H54 (cell line): ENCODE measurements at regions not wholly inside any gene's neighbourhood (a gene's known extent, or its start where the extent isn't known, plus 50 kb on each side); places are given as distances from the start of the nearest gene placed in this dataset.

ENCODE experiments used
- DNase-seq: peaks from one replicate; pipeline ENCODE4 v3.0.0; 2011; ENCODE audit warnings: low spot score, mixed read lengths; ENCODE audit not compliant: insufficient read length
- FAIRE-seq: peaks from 3 replicates; lab custom pipeline; 2011; peaks lifted over from hg19 to GRCh38; lab: Jason Lieb, UNC
- POLR2A ChIP-seq: IDR thresholded peaks from 2 replicates; pipeline ENCODE4 v1.6.1; 2011; ENCODE audit warnings: low read depth, mild to moderate bottlenecking, low read length

DNA sequence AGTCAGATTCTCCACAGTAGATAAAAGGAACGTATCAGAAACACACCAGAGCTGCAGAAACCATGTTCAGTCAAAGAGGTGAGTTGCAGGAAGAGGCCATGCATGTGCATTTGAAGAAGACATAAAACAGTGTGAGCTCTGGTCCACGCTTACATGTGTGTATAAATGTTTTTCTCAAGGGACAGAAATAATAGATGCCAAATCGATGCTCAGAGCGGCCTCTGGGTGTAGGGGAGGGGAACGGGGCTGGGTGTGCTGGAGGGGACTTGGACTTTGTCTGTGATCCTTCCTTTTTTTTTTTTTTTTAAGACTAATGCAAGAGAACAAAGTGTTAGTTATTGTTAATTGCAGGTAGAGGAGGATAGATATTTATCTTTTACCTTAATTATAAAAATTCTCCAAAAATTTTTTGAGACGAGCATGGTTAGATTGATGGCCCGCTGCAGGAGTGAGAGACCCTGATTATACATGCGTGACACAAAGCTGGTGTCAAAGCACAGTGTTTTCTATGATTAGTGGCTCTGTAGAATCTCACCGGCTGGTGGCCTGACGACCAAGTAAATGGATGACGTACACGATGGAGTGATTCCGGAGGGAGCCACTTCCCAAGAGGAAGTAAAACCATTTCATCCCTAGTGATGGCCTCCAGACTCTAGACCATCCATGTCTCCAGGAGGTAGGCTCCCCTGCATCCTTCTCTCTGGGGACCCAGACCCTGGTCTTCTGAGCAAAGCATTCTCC is 240.2 kb downstream of the ENGASE start:
- no peak for TF ChIP-seq POLR2A
- FAIRE-seq (no peak), DNase-seq (no peak)

DNA sequence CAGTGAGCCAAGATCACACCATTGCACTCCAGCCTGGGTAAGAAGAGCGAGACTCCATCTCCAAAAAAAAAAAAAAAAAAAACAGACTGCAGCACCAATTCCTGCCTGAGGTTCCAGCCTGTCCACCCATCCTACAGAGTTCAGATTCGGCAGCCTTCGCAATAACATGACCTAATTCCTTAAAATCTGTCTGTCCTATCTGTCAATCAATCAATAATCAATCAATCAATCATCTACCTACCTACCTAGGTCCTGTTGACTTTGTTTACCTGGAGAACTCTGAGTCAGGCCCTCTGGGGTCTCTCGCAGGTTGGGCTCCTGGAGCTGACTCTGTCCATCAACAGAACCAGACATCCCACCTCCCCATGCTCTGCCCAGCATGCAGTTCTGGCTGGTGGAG is 236.7 kb downstream of the ENGASE start:
- FAIRE-seq (no peak), DNase-seq (no peak)
- TF ChIP-seq POLR2A, result no peak

DNA sequence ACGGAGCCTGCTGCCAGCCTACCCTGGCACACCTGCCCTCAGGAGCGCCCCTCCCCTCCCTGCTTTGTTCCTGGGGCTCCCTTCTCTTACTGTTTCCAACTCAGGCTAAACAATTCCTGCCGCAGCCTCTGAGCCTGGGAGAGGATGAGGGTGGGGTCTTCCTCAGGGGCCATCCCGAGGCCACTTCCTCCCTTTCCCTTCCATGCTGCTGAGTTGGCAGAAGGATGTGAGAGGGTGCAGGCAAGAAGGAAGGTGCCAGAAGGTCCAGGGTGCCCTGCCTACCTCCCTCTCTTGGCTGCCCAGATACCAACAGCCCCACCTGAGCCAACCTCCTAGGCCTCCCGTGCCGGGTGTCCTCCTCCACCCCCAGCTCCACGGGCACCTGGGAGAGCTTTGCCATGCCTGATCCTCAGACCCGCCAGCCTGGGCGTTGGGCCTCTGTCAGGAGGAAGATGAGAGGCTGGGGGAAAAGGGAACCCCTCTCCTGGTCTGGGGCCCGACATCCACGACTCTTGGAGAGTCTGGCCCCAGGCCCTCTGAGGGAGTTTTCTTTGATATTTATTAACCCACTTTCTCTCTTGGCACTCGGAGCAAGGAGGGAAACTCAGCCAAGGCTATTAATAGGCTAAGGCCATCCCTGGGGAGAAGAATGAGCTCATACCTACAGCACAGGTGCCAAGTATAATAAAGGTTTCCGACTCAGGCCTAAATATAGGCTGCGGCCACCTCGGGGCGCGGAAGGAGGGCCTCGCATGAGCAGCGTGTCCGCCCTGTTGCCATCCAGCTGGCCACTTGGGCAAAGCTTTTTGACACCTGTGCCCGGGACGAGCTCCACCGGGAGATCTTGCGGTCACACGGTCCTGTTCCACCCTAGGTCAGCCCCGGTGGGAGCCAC is 232.0 kb downstream of the ENGASE start:
- DNase-seq (no peak), FAIRE-seq (no peak)
- TF ChIP-seq POLR2A, result no peak

DNA sequence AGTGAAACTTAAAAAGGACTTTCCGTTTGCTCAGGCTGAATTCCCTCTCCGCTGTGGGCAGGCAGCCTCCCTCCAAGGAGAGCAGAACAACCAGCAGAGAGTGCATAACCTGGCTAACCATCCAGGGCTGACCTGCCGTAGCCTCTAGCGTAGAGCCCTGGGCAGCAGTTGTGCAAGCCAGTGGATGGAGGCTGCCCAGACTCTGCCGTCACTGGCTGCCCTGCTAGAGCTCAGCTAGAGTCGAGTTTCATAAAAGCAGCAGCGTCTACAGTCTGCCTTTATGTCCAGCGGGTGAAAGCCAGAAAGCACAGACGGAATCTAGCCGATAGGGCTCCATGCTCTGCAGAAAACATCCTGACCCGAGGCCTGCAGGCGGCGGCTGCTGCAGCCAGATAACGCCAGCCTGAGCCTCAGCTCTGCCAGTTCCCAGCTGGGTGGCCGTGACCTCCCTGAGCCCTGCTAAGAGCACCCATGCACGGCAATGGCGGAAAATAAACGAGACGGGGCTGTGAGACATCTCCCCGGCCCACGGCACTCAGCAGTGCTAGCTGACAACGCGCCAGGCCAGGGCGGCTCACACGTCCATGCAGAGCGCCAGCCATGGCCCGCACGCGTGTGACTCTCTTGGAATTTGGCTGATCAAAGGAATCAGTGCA is 231.3 kb downstream of the ENGASE start:
- TF ChIP-seq POLR2A, result no peak
- no peak for FAIRE-seq
- DNase-seq, result no peak

DNA sequence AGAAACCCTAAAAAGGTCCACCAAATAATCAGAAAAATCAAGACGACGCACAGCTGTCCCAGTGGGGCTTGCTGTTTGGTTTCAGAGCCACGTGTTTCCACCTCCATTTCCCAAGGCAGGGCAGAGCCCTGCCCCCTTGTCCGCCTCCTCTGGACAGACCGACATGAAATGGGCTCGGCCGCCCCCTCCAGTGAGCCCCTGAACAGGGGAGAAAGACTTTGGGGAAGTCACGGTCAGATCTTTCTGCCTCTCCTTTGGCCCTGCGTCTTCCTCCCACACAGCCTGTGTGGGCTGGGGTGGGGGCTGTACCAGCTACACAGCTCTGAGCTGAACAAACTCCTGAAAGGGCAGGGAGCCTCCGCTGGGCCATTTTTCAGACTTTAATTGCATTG is 230.7 kb downstream of the ENGASE start:
- FAIRE-seq (no peak), DNase-seq (no peak)
- no peak for TF ChIP-seq POLR2A

DNA sequence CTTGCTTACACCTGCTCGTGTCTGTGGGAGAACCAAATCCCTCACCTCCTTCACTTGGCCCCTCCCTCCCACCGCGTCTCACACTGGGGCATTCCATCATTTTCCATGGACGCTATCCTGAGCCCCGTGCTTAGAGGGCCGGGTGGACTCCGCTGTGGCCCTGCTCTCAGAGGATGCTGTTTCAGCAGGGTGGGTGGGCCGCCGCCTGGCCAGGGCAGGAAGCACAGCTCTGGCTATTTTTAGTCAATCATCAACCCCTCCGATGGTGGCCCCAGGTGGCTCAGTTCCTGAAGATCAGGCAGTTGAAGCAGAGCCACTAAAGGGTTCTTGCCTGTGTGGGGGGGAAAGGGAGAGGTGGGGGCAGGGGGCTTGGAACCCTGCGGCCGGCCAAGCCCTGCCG is 230.3 kb downstream of the ENGASE start:
- no peak for TF ChIP-seq POLR2A
- FAIRE-seq (no peak), DNase-seq (no peak)

DNA sequence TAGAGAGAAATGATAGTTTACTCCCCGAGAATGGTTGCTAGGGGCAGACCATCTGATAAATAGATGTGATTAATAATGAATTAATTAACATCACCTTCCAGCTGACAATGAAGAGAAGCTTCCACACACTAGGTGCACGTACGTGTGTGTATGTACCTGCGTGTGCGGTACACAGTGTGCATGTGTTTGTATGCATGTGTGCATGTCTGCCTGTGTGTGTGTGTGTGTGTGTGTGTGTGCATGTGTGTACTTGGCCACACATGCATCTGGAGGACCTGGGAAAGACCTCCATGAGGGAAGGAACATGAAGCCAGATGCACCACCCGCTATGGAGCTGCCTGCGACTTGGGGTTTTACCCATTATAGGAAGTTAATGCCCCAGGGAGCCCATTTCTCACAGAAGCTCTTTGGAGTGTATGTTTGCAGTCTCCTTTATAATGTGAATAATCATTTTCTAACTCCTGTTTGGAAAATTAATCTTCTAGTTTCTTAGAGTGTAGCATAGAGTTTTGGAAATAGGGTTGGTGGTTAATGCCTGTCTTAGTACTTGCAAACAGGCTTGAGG is 229.1 kb downstream of the ENGASE start:
- DNase-seq, result no peak
- TF ChIP-seq POLR2A, result no peak
- no peak for FAIRE-seq

DNA sequence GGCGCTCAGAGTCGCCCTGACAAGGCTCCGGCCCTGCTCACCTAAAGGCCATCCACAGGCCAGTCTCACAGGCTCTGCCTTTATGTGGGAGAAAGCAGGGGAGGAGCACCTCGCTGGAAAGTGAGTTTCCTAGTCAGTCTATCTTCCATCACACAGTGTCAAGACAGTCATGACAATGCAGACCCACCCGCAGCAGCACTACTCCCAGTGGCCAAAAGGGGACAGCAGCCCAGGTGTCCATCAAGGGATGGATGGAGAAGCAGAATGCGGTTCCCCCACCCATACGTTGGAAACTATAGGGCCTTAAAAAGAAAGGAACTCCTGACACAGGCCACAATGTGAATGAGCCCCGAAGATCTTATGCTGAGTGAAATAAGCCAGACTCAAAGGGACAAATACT is 226.8 kb downstream of the ENGASE start:
- DNase-seq, result no peak
- FAIRE-seq, result no peak
- TF ChIP-seq POLR2A, result no peak

DNA sequence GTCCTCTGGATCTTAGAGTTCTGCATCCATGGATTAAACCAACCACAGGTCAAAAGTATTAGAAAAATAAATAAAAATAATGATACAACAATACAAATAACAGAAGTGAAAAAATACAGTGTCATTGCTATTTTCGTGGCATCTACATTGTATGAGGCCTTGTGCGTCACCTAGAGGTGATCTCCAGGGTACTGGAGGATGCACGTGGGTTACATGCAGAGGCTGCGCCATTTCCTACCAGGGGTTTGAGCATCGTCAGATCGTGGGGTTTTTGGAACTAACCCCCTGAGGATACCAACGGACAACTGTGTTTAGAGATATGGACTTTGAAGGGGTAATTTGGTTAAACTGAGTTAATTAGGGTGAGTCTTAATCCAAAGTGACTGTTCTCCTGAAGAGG is 224.7 kb downstream of the ENGASE start:
- no peak for DNase-seq
- FAIRE-seq, result no peak
- TF ChIP-seq POLR2A, result no peak

DNA sequence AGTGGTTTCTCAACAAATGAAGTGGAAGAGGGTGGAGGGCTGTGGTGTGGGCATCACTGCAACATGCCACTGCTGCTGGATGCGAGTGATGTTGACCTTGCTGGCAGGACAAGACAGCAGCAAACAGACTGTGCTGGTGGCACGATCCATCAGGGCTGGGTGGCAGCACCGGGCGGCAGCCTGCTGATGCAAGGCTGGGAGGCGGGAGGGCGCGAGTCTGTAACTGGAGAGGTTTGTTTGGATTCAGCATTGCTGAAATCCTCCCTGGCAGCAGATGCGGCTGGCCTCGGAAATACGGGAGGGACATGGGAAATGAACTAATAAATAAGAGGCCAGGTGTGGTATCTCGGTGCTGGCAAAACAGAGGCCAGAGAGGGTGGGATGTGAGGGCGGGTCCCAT is 224.2 kb downstream of the ENGASE start:
- DNase-seq, result no peak
- no peak for FAIRE-seq
- no peak for TF ChIP-seq POLR2A

DNA sequence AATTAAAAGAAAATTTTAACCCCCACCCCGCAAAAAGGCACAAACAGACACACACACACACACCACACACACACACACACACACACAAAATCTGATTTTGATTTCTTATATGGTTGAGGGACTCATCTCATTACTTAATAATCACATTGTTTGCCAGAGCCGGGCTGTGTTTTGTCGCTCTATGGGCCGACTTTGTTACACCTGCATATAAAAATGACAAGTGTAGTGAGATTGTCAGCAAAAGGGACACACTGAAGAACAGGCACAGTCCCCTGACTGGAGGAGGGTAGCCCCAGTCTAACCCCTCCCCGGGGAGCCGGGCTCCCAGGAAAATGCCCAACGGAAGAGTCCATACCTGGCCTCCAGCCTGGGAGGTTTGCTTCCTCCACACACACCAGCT is 221.6 kb downstream of the ENGASE start:
- no peak for DNase-seq
- FAIRE-seq, result no peak
- no peak for TF ChIP-seq POLR2A

DNA sequence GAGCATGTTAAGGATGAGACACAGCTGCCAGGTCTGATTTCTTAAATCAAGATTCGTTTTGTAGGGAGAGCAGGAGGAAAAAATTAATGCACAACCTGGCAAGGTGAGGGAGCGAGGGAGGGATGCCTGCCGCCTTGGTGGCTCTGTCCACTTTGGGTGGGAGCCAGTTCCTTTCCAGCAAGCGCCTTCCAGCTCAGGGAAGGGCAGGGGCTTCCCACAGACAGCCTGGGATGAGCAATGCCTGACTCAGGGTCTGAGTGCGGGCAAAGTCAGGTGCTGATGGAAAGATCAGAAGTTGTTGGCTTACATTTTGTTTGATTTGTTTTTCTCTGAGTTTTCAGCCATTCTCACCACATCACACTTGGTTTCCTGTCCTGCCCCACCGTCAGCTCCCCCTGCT is 220.7 kb downstream of the ENGASE start:
- TF ChIP-seq POLR2A, result no peak
- no peak for FAIRE-seq

DNA sequence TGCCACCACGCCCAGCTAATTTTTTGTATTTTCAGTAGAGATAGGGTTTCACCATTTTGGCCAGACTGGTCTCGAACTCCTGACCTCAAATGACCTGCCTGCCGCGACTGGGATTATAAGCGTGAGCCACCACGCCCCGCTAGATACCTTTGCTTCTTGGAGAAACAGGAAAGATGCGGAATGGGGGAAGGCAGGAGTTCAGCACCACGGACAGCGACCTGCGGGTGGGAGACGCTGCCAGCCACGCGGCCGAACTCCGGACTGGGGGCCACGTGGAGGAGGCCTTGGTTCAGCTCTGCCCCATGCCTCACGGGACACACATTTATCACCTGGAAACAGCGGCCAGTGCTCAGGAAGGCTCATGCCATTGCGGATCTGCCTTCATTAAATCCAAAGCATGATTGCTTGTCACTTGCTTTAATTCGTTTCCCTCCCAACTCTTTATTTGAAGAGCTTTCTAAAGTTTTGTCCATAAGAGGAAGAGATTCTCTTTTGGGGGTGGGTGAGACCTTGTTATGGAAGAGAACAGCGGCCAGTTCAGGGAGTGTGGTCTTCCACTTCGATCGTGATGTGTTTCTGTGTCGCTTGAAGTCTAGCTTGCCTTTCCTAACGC is 219.9 kb downstream of the ENGASE start:
- TF ChIP-seq POLR2A, result no peak
- DNase-seq (no peak), FAIRE-seq (no peak)

More for the DNA sequence above, 220.7 kb downstream of the ENGASE start:
- no peak for DNase-seq

DNA sequence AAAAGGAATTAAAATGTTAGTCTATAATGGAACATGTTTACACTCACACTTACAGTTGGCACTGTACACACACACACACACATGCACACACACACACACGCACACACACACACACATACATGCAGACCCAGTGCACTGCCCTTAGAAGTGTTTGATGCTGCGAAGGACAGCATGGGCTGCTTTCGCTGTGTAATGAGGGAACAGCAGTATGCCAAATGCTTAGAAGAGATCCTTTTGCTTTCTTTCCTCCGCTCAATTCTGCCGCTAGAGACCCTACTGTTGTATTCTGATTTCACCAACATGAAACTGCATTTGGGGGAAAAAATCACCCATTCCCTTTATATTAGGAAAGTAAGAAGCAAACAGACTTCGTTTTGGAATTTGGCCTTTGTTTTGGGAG is 217.9 kb downstream of the ENGASE start:
- TF ChIP-seq POLR2A, result no peak
- FAIRE-seq (no peak), DNase-seq (no peak)
